PC-9 (cell line): ENCODE measurements at regions not wholly inside any gene's neighbourhood (a gene's known extent, or its start where the extent isn't known, plus 50 kb on each side); places are given as distances from the start of the nearest gene placed in this dataset.

Experiments used
- EZH2 ChIP-seq: fragments of 200-600 bp; sonication (generic); IDR thresholded peaks from 2 replicates; pipeline ENCODE4 v1.8.0; 2017; ENCODE audit warnings: antibody characterized with exemption, low read depth
- TF ChIP-seq, protein P1 (sequence below): fragments of 200-600 bp; sonication (generic); conservative IDR thresholded peaks from 2 replicates; pipeline ENCODE4 v1.6.1; 2017; ENCODE audit warnings: mixed run types, antibody characterized with exemption, mild to moderate bottlenecking, moderate library complexity

DNA sequence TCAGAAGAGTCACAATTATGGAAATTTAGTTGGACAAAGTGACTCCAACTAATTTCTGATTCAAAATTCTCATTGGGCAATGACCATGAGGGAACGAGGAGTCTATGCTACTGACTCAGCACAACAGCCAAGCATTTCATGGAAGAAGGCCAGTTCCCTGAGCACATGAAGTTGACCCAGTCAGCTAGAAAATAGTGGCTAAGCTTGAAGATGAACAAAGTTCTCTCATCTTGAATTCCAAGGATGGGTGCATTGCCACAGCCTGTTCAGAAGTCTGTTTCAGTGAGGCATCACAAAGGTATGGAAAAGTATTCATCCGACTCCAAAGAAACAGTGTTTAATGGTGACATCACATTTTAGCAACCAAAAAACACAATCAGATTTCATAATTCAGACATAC is 676.9 kb downstream of the HACE1 start:
- TF ChIP-seq, protein P1, sequence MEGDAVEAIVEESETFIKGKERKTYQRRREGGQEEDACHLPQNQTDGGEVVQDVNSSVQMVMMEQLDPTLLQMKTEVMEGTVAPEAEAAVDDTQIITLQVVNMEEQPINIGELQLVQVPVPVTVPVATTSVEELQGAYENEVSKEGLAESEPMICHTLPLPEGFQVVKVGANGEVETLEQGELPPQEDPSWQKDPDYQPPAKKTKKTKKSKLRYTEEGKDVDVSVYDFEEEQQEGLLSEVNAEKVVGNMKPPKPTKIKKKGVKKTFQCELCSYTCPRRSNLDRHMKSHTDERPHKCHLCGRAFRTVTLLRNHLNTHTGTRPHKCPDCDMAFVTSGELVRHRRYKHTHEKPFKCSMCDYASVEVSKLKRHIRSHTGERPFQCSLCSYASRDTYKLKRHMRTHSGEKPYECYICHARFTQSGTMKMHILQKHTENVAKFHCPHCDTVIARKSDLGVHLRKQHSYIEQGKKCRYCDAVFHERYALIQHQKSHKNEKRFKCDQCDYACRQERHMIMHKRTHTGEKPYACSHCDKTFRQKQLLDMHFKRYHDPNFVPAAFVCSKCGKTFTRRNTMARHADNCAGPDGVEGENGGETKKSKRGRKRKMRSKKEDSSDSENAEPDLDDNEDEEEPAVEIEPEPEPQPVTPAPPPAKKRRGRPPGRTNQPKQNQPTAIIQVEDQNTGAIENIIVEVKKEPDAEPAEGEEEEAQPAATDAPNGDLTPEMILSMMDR, result no peak
- no peak for TF ChIP-seq EZH2
